ENCODE measurements at regions not wholly inside any gene's neighbourhood (a gene's known extent, or its start where the extent isn't known, plus 50 kb on each side); places are given as distances from the start of the nearest gene placed in this dataset.

DNA sequence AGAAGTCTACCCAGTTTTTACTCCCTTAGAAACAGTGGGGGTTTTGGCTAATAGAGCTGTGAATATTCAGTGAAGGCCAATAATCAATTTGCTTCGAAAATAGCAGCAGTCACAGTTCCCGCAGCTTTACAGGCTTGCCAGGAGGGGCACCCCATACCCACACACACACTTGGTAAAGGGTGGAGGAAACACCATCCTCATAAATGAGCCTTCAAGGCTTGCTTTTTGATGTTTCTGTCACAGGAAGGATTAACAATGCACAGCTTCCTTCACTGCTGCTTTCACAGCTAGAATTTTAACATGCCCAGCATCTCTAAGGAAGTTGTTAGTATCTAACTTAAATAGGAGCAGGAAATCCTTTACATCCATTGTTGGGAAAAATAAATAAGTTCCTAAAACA lies 1247.5 kb upstream of the C9orf72 start:
- H4K20me1 ChIP-seq (ENCODE audit: insufficient read depth, low read length) = no peaks in the 10 kb centered on the region
- CTCF ChIA-PET = no interaction called here
- ATAC-seq (ENCODE audit: low read depth) = no peak
- no peaks in the 10 kb centered on the region for H3K79me1 ChIP-seq (ENCODE audit: low read depth in 1 of 2, low read length in 2 of 2)
- no CpG with 5 or more reads among the region's 2 CpGs for WGBS, 2 experiments (ENCODE audit: extremely low coverage in 2 of 2, insufficient read length in 1 of 2)
- no peak overlapping the region for H3K14ac ChIP-seq (replicated peaks; ENCODE audit: low read depth, low read length)
- H2AFZ ChIP-seq (replicated peaks; ENCODE audit: low read length, poor library complexity) = no peak overlapping the region
- H3K27ac ChIP-seq (ENCODE audit: insufficient read depth, low read length) = no peak overlapping the region
- H3K4ac ChIP-seq (ENCODE audit: low read depth, low read length) = no peak overlapping the region
- H2BK5ac ChIP-seq (ENCODE audit: low read depth, low read length, poor library complexity, severe bottlenecking) = no peak overlapping the region
- no peak overlapping the region for H3K4me3 ChIP-seq (ENCODE audit: insufficient read depth, low read depth, low read length)
- no peak overlapping the region for H4K5ac ChIP-seq (ENCODE audit: low read depth, low read length)
- H3K4me1 ChIP-seq (ENCODE audit: control insufficient read depth, insufficient read depth, low read length) = no peaks in the 10 kb centered on the region
- no peak overlapping the region for H2AK5ac ChIP-seq (ENCODE audit: low read depth, low read length)
- no TSS peak for BruUV-seq (replicated peaks)
- H4K8ac ChIP-seq (ENCODE audit: low read depth in 2 of 2, low read length in 2 of 2) = no peak overlapping the region
- H3K27me3 ChIP-seq (ENCODE audit: control insufficient read depth, insufficient read depth, low read length) = no peaks in the 10 kb centered on the region
- no peak overlapping the region for H2AK9ac ChIP-seq (replicated peaks; ENCODE audit: low read depth, low read length, poor library complexity)
- H3K4me2 ChIP-seq (ENCODE audit: low read depth, low read length) = no peak overlapping the region
- H3K36me3 ChIP-seq (ENCODE audit: control insufficient read depth, insufficient read depth, low read length) = no peaks in the 10 kb centered on the region
- H2BK20ac ChIP-seq (ENCODE audit: low read depth, low read length) = no peak overlapping the region
- H2BK15ac ChIP-seq (ENCODE audit: low read depth, low read length) = no peak overlapping the region
- TF ChIP-seq SMC3 (IDR thresholded peaks at IDR 0.05; ENCODE audit: low read depth, low read length) (no peak), CEBPB (IDR thresholded peaks at IDR 0.05; ENCODE audit: low read depth, low read length) (no peak), MAFK (IDR thresholded peaks at IDR 0.05; ENCODE audit: low read depth, low read length) (no peak), FOS (IDR thresholded peaks at IDR 0.05; ENCODE audit: low read depth, low read length) (no peak), RAD21 (IDR thresholded peaks at IDR 0.05; ENCODE audit: low read length) (no peak), MXI1 (IDR thresholded peaks at IDR 0.05; ENCODE audit: borderline replicate concordance, low read depth, low read length) (no peak), NFE2L2 (IDR thresholded peaks at IDR 0.05; ENCODE audit: low read depth, low read length) (no peak), CHD1 (IDR thresholded peaks at IDR 0.05; ENCODE audit: low read depth, low read length) (no peak), BHLHE40 (IDR thresholded peaks at IDR 0.05; ENCODE audit: low read depth, low read length) (no peak), RCOR1 (IDR thresholded peaks at IDR 0.05; ENCODE audit: insufficient replicate concordance, low read length) (no peak), MAZ (IDR thresholded peaks at IDR 0.05; ENCODE audit: borderline replicate concordance, low read depth, low read length) (no peak), POLR2A (IDR thresholded peaks at IDR 0.05; ENCODE audit: low read depth, low read length) (no peak), RFX5 (IDR thresholded peaks at IDR 0.05; ENCODE audit: low read depth, low read length) (no peak)
- TF ChIP-seq, protein P1, sequence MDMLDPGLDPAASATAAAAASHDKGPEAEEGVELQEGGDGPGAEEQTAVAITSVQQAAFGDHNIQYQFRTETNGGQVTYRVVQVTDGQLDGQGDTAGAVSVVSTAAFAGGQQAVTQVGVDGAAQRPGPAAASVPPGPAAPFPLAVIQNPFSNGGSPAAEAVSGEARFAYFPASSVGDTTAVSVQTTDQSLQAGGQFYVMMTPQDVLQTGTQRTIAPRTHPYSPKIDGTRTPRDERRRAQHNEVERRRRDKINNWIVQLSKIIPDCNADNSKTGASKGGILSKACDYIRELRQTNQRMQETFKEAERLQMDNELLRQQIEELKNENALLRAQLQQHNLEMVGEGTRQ (IDR thresholded peaks at IDR 0.05; ENCODE audit: low read depth, low read length) = no peak
- TF ChIP-seq, protein P2, sequence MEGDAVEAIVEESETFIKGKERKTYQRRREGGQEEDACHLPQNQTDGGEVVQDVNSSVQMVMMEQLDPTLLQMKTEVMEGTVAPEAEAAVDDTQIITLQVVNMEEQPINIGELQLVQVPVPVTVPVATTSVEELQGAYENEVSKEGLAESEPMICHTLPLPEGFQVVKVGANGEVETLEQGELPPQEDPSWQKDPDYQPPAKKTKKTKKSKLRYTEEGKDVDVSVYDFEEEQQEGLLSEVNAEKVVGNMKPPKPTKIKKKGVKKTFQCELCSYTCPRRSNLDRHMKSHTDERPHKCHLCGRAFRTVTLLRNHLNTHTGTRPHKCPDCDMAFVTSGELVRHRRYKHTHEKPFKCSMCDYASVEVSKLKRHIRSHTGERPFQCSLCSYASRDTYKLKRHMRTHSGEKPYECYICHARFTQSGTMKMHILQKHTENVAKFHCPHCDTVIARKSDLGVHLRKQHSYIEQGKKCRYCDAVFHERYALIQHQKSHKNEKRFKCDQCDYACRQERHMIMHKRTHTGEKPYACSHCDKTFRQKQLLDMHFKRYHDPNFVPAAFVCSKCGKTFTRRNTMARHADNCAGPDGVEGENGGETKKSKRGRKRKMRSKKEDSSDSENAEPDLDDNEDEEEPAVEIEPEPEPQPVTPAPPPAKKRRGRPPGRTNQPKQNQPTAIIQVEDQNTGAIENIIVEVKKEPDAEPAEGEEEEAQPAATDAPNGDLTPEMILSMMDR (conservative IDR thresholded peaks at IDR 0.05; ENCODE audit: low read depth, low read length) = no peak
- TF ChIP-seq, protein P3, sequence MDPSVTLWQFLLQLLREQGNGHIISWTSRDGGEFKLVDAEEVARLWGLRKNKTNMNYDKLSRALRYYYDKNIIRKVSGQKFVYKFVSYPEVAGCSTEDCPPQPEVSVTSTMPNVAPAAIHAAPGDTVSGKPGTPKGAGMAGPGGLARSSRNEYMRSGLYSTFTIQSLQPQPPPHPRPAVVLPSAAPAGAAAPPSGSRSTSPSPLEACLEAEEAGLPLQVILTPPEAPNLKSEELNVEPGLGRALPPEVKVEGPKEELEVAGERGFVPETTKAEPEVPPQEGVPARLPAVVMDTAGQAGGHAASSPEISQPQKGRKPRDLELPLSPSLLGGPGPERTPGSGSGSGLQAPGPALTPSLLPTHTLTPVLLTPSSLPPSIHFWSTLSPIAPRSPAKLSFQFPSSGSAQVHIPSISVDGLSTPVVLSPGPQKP (IDR thresholded peaks at IDR 0.05; ENCODE audit: borderline replicate concordance, low read depth, low read length) = no peak
- DNase-seq = no peak
- intact Hi-C loops (cut with micrococcal nuclease) = no loop called here
- no peaks in the 10 kb centered on the region for H3K9me1 ChIP-seq (ENCODE audit: insufficient read depth, low read length)
- in situ Hi-C loops (cut with MboI; ENCODE audit: low sequenced_read_pairs) = no loop called here
- H3K18ac ChIP-seq (ENCODE audit: low read depth, low read length) = no peak overlapping the region
- no peak overlapping the region for H4K91ac ChIP-seq (ENCODE audit: insufficient read depth, low read depth, low read length)
- peaks cover 7% of the 10 kb centered on the region for H3K9me3 ChIP-seq (ENCODE audit: control insufficient read depth, insufficient read depth, low read length)
- no peak overlapping the region for H3K56ac ChIP-seq (ENCODE audit: extremely low read depth, insufficient read depth, low read length)
- H2BK120ac ChIP-seq (ENCODE audit: low read depth, low read length) = no peak overlapping the region
- dilution Hi-C loops (cut with HindIII; ENCODE audit: low sequenced_read_pairs, unreplicated experiment) = no loop called here
- no peak overlapping the region for H3K23ac ChIP-seq (ENCODE audit: low read depth, low read length)
- POLR2A ChIA-PET (ENCODE audit: unreplicated experiment) = no interaction called here
- H3K9ac ChIP-seq (ENCODE audit: low read depth, low read length) = no peak overlapping the region
